Lung (tissue), 11 donors: ENCODE measurements at regions not wholly inside any gene's neighbourhood (a gene's known extent, or its start where the extent isn't known, plus 50 kb on each side); places are given as distances from the start of the nearest gene placed in this dataset.
"Not testable (repeated sequence)": the region's sequence is repeated elsewhere in the genome, so short reads cannot be mapped to it uniquely, and the experiment has no call there.

Source experiments
- ATAC-seq: fragments of 200-7000 bp; cut with Tn5 transposase; one replicate; pipeline ENCODE4 v1.9.1; 2020; ENCODE audit warnings: moderate number of reproducible peaks; ENCODE audit not compliant: insufficient read depth, low FRiP score
- DNase-seq, 3 donors: peaks; one replicate each; pipeline ENCODE4 v3.0.0-alpha.2; 2013 to 2017
- H3K27ac ChIP-seq, 2 donors: one replicate each; pipeline ENCODE4 v1.5.1; 2013; ENCODE audit warnings: mild to moderate bottlenecking in 2 of 2, moderate library complexity in 2 of 2, control low read depth in 1 of 2, inconsistent platforms in 1 of 2, low read depth in 1 of 2, low read length in 1 of 2
- H3K27me3 ChIP-seq, 3 donors: one replicate each; pipeline ENCODE4 v1.5.1; 2013; ENCODE audit warnings: low read length in 2 of 3; ENCODE audit not compliant: control insufficient read depth in 3 of 3, insufficient read depth in 3 of 3
- H3K36me3 ChIP-seq, 4 donors: one replicate each; pipeline ENCODE4 v1.5.1; 2013; ENCODE audit warnings: low read length in 4 of 4, mild to moderate bottlenecking in 1 of 4, moderate library complexity in 1 of 4; ENCODE audit not compliant: control insufficient read depth in 4 of 4, insufficient read depth in 4 of 4
- H3K4me1 ChIP-seq, 5 donors: one replicate each; pipeline ENCODE4 v1.5.1; 2013; ENCODE audit warnings: low read length in 5 of 5, mild to moderate bottlenecking in 2 of 5, moderate library complexity in 1 of 5; ENCODE audit not compliant: control insufficient read depth in 5 of 5, insufficient read depth in 5 of 5
- H3K4me3 ChIP-seq: one replicate; pipeline ENCODE4 v1.5.1; 2013; ENCODE audit warnings: mild to moderate bottlenecking, control low read depth, moderate library complexity
- H3K9ac ChIP-seq, 2 donors: one replicate each; pipeline ENCODE4 v1.5.1; 2013; ENCODE audit warnings: low read length in 2 of 2, control low read depth in 1 of 2; ENCODE audit not compliant: insufficient read depth in 1 of 2
- H3K9me3 ChIP-seq, 4 donors: one replicate each; pipeline ENCODE4 v1.5.1; 2013; ENCODE audit warnings: low read length in 3 of 4, mild to moderate bottlenecking in 1 of 4, moderate library complexity in 1 of 4; ENCODE audit not compliant: control insufficient read depth in 4 of 4, insufficient read depth in 3 of 4
- CTCF ChIP-seq: IDR thresholded peaks from 2 replicates; pipeline ENCODE4 v1.5.1; 2012; ENCODE audit warnings: mild to moderate bottlenecking; ENCODE audit errors: control extremely low read depth, extremely low read depth
- WGBS, 2 donors: extraction: QIAGEN DNeasy Blood & Tissue Kit; methylation state at CpG; one replicate each; pipeline ENCODE4 v1.1.7; 2013; 5-methylcytosine and 5-hydroxymethylcytosine counted together
- donor health status: control.
- donor health status: control.
- donor health status: Bipolar disorder and iron deficiency.
- donor health status: healthy.
- donor health status: DM: yes; HTN: yes; CAD: no.

- Histone ChIP-seq H3K4me3 (no peak overlapping the region), H3K9ac (no peak overlapping the region), H3K27me3 (no peaks in the 10 kb centered on the region), H3K36me3 (no peaks in the 10 kb centered on the region), H3K27ac (no peak overlapping the region), H3K9me3 (peaks cover 0 to 2% (median 0%) of the 10 kb centered on the region in 4 donors), H3K4me1 (no peaks in the 10 kb centered on the region)
- DNase-seq (no peak), ATAC-seq (no peak)
- no peak for TF ChIP-seq CTCF
- 88 to 93% methylated on average over 1 of the region's 1 CpG for WGBS, 2 donors
These were observed 441.8 kb downstream of the SLITRK1 start for GRCh38 chr13:83440465-83440864.

- not testable (repeated sequence) for ATAC-seq, DNase-seq, H3K27me3 ChIP-seq, H3K27ac ChIP-seq, H3K9me3 ChIP-seq, H3K4me3 ChIP-seq, H3K36me3 ChIP-seq, H3K9ac ChIP-seq, H3K4me1 ChIP-seq
- 87 to 93% methylated on average over 12 of the region's 12 CpGs for WGBS, 2 donors
These were observed 442.8 kb downstream of the SLITRK1 start for GRCh38 chr13:83439464-83439863.

GRCh38 chr13:83423861-83424260 is 458.4 kb downstream of the SLITRK1 start:
- H3K4me3 ChIP-seq, result no peak overlapping the region

GRCh38 chr13:83423381-83423780 is 458.9 kb downstream of the SLITRK1 start:
- Histone ChIP-seq H3K27ac (no peak overlapping the region), H3K4me3 (no peak overlapping the region), H3K36me3 (no peaks in the 10 kb centered on the region), H3K4me1 (no peaks in the 10 kb centered on the region), H3K9me3 (no peaks in the 10 kb centered on the region), H3K9ac (no peak overlapping the region), H3K27me3 (no peaks in the 10 kb centered on the region)
- DNase-seq, result no peak
- 92 to 94% methylated on average over 2 of the region's 2 CpGs for WGBS, 2 donors
- no peak for ATAC-seq
- TF ChIP-seq CTCF, result no peak

More at GRCh38 chr13:83423861-83424260, 458.4 kb downstream of the SLITRK1 start:
- ATAC-seq, result no peak
- TF ChIP-seq CTCF, result no peak
- Histone ChIP-seq H3K27me3 (no peaks in the 10 kb centered on the region), H3K36me3 (no peaks in the 10 kb centered on the region), H3K9ac (no peak overlapping the region), H3K9me3 (no peaks in the 10 kb centered on the region), H3K4me1 (no peaks in the 10 kb centered on the region), H3K27ac (no peak overlapping the region)
- 72 to 80% methylated on average over 3 of the region's 3 CpGs for WGBS, 2 donors
- DNase-seq, result no peak
